Right lobe of liver (tissue), 6 donors: ENCODE measurements at regions not wholly inside any gene's neighbourhood (a gene's known extent, or its start where the extent isn't known, plus 50 kb on each side); places are given as distances from the start of the nearest gene placed in this dataset.

Source experiments
- ATAC-seq, 4 donors: fragments of 200-7000 bp; cut with Tn5 transposase; one replicate each; pipeline ENCODE4 v1.9.1; 2020; ENCODE audit warnings: mild to moderate bottlenecking in 4 of 4, moderate library complexity in 4 of 4
- DNase-seq, 3 donors: peaks; one replicate each; pipeline ENCODE4 v3.0.0-alpha.2; 2020
- H3K27ac ChIP-seq, 3 donors: fragments of 200-600 bp; one replicate each; pipeline ENCODE4 v1.8.0; 2022
- H3K27me3 ChIP-seq, 2 donors: fragments of 200-600 bp; one replicate each; pipeline ENCODE4 v1.8.0; 2022
- H3K36me3 ChIP-seq, 4 donors: fragments of 200-600 bp; sonication (generic) in 1 of 4; one replicate each; pipeline versions ENCODE4 v1.5.1 to v1.8.0; 2017 to 2022; ENCODE audit warnings: control low read depth in 1 of 4
- H3K4me1 ChIP-seq, 4 donors: fragments of 200-600 bp; sonication (generic) in 1 of 4; one replicate each; pipeline versions ENCODE4 v1.5.1 to v1.8.0; 2017 to 2022; ENCODE audit warnings: control low read depth in 1 of 4
- H3K4me3 ChIP-seq, 3 donors: fragments of 200-600 bp; one replicate each; pipeline ENCODE4 v1.8.0; 2022
- H3K9me3 ChIP-seq, 4 donors: fragments of 200-600 bp; sonication (generic) in 1 of 4; one replicate each; pipeline versions ENCODE4 v1.5.1 to v1.8.0; 2017 to 2022; ENCODE audit warnings: control low read depth in 1 of 4
- CTCF ChIP-seq, 4 donors: fragments of 200-600 bp in 3 of 4; fragments of 450-650 bp in 1 of 4; IDR thresholded peaks; one replicate each; pipeline versions ENCODE4 v1.5.1 to v1.8.0; 2016 to 2022; ENCODE audit warnings: antibody characterized with exemption in 4 of 4, mild to moderate bottlenecking in 2 of 4
- POLR2A ChIP-seq: fragments of 450-650 bp; IDR thresholded peaks from one replicate; pipeline ENCODE4 v1.6.1; 2017; ENCODE audit warnings: antibody characterized with exemption, mild to moderate bottlenecking
- WGBS: methylation state at CpG from one replicate; pipeline ENCODE4 v1.1.6; 2018; ENCODE audit warnings: low coverage, low lambda C conversion rate; ENCODE audit not compliant: insufficient coverage; ENCODE audit errors: missing lambda C conversion rate; 5-methylcytosine and 5-hydroxymethylcytosine counted together
- intact Hi-C, 2 donors: fragments of 100-400 bp; cut with DNase I; formaldehyde crosslinking; loops; one replicate each; pipeline versions ENCODE4 v1.11.2 to v1.14.1; 2022
- donor health status: DM: no; HTN: yes; CAD: no.
- donor health status: DM: no; HTN: no; CAD: no.
- donor health status: DM: no; HTN: no; CAD: no.
- donor health status: DM: no; HTN: yes; CAD: no.
- donor health status: DM: no; HTN: yes; CAD: no.

DNA sequence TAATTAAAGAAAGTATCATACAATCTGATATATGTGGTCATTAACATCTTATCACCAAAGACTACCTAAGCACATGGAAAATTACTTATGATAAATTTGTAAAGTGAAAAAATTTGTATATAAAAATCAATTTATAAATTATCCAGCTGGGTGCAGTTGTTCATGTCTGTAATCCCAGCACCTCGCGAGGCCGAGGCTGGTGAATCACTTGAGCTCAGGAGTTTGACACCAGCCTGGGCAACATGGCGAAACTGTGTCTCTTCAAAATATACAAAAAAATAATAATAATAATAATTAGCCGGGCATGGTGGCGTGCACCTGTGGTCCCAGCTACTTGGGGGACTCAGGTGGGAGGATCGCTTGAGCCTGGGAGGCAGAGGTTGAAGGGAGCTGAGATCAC lies 82.8 kb upstream of the SYT6 start:
- H3K27ac ChIP-seq: no peak overlapping the region
- H3K9me3 ChIP-seq: no peaks in the 10 kb centered on the region
- no peak for TF ChIP-seq CTCF (IDR thresholded peaks at IDR 0.05)
- TF ChIP-seq POLR2A: no peak
- no peaks in the 10 kb centered on the region for H3K27me3 ChIP-seq
- H3K4me3 ChIP-seq: no peak overlapping the region
- H3K4me1 ChIP-seq: no peaks in the 10 kb centered on the region
- DNase-seq (no peak), ATAC-seq (no peak)
- 62% methylated on average over 5 of the region's 7 CpGs for WGBS
- no peaks in the 10 kb centered on the region for H3K36me3 ChIP-seq
- intact Hi-C loops: no loop called here

DNA sequence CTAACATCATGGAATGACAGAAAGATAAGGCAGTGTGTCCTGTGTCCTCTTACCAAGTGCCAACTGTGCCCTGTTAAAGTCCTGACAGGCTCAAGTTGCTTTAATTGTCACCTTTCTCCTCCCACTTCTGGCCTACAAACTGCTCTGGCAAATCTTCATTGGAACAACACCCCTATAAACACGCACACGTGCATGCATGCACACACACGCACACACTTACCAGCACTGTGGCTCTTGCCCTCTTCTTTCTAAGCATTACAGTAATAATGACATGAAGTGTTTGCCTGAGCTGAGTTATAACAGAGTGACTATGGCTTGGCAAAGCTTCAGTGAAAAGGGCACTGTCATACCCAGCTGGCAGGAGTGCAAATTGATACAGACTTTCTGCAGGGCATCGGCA lies 82.3 kb upstream of the SYT6 start:
- peak in 2 of 4 donors; percentile 13 to 18 for ATAC-seq
- intact Hi-C loops: no loop called here
- Histone ChIP-seq H3K9me3 (no peaks in the 10 kb centered on the region), H3K27me3 (no peaks in the 10 kb centered on the region), H3K4me3 (no peak overlapping the region), H3K36me3 (no peaks in the 10 kb centered on the region), H3K4me1 (no peaks in the 10 kb centered on the region), H3K27ac (no peak overlapping the region)
- no peak for DNase-seq
- 50% methylated on average over 4 of the region's 4 CpGs for WGBS
- TF ChIP-seq CTCF (IDR thresholded peaks at IDR 0.05) (no peak), POLR2A (no peak)

DNA sequence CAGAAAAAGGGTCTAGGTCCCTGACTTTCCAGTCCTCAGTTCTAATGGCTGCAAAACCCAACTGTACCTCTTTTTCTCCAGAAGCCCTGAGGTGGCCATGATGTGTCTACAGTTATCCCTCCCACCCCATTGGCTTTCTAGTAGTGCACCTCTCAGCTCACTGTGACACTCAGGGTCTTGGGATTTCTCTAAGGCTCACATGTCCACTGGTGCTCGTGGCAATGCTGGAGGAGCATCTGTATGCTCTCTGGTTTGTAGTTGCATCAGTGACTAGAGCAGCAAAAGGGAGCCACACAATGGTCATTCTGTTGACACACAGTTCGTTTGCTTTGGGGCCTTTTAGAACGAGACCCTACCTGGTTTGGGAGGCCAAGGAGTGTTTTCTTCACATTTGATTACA lies 81.6 kb upstream of the SYT6 start:
- Histone ChIP-seq H3K4me1 (no peaks in the 10 kb centered on the region), H3K36me3 (no peaks in the 10 kb centered on the region), H3K27me3 (no peaks in the 10 kb centered on the region), H3K4me3 (no peak overlapping the region), H3K9me3 (no peaks in the 10 kb centered on the region), H3K27ac (no peak overlapping the region)
- no peak for ATAC-seq
- TF ChIP-seq CTCF (IDR thresholded peaks at IDR 0.05) (no peak), POLR2A (no peak)
- no peak for DNase-seq
- intact Hi-C loops: no loop called here
- WGBS: 48% methylated on average over 3 of the region's 3 CpGs

DNA sequence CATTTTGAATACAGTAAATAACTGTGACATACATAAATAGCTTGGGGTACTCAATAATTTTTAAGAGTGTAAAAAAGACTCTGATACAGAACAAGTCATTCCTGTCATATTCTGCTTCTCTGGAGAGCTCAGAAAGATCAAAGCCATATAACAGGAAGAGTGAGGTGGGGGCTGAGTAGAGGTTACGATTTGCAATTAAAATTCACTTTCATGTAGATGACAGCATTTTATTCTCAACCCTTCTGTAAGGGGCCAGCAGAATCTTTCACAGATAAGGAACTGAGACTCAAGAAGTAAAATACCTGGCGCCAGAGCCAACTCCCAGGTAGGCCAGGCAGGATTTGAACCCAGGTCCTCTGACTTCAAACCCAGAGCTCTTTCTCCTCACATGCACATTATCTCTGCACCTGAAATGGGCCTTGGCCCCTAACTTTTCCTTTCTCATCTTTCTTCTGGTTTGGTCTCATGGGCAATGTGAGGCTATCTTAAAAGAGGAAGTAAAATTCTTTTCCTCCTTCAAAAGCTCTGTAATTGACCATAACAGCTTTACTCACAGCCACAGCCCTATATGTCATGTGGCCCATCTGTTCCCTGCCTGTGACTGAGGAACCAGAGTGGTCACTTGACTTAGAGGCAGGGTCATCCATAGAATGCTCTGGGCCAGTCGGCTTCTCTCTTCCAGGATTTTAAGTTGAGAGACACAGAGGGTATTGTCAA lies 80.9 kb upstream of the SYT6 start:
- TF ChIP-seq POLR2A (no peak), CTCF (IDR thresholded peaks at IDR 0.05) (no peak)
- H3K4me1 ChIP-seq: no peaks in the 10 kb centered on the region
- H3K36me3 ChIP-seq: no peaks in the 10 kb centered on the region
- ATAC-seq: peak in 3 of 4 donors; percentile 40 to 58 (median 58)
- no peak overlapping the region for H3K27ac ChIP-seq
- no peak overlapping the region for H3K4me3 ChIP-seq
- DNase-seq: no peak
- 38% methylated on average over 2 of the region's 3 CpGs for WGBS
- intact Hi-C loops: no loop called here
- no peaks in the 10 kb centered on the region for H3K27me3 ChIP-seq
- no peaks in the 10 kb centered on the region for H3K9me3 ChIP-seq
